Cardiac muscle cell (in vitro differentiated cells and primary cell): ENCODE measurements at regions not wholly inside any gene's neighbourhood (a gene's known extent, or its start where the extent isn't known, plus 50 kb on each side); places are given as distances from the start of the nearest gene placed in this dataset.

ENCODE experiments used
- DNase-seq, 2 donors: peaks; one replicate each; pipeline versions ENCODE4 v3.0.0 to v3.0.0-alpha.2; 2010 to 2017; ENCODE audit warnings: low read depth in 1 of 2, low spot score in 1 of 2
- H3K27ac ChIP-seq: fragments of 200-600 bp; sonication (generic); 2 replicates; pipeline ENCODE4 v1.5.1; 2016
- H3K27me3 ChIP-seq: fragments of 200-600 bp; sonication (generic); 2 replicates; pipeline ENCODE4 v1.6.0; 2016; ENCODE audit warnings: control low read depth
- H3K36me3 ChIP-seq: fragments of 200-600 bp; sonication (generic); 2 replicates; pipeline ENCODE4 v1.5.1; 2016; ENCODE audit warnings: control low read depth
- H3K4me1 ChIP-seq: fragments of 200-600 bp; sonication (generic); 2 replicates; pipeline ENCODE4 v1.8.1; 2017; ENCODE audit warnings: low read depth, mild to moderate bottlenecking, mixed run types
- H3K4me3 ChIP-seq: fragments of 200-600 bp; sonication (generic); 2 replicates; pipeline ENCODE4 v1.5.1; 2016; ENCODE audit warnings: mild to moderate bottlenecking
- H3K9me3 ChIP-seq: fragments of 200-600 bp; sonication (generic); 2 replicates; pipeline ENCODE4 v1.5.1; 2017; ENCODE audit warnings: low read depth, mild to moderate bottlenecking, control low read depth
- CTCF ChIP-seq: IDR thresholded peaks from 2 replicates; pipeline ENCODE4 v1.5.1; 2012; ENCODE audit warnings: low read depth, mild to moderate bottlenecking, low read length

- no peak for DNase-seq
- no peak for TF ChIP-seq CTCF
- H3K27me3 ChIP-seq: peaks cover 35% of the 10 kb centered on the region
- H3K4me3 ChIP-seq: no peak overlapping the region
- no peaks in the 10 kb centered on the region for H3K9me3 ChIP-seq
- peaks cover 6% of the 10 kb centered on the region for H3K4me1 ChIP-seq
- H3K36me3 ChIP-seq: no peaks in the 10 kb centered on the region
- no peak overlapping the region for H3K27ac ChIP-seq
These were observed 68.7 kb upstream of the PAX7 start for GRCh38 chr1:18561967-18562366.

- no peak overlapping the region for H3K27ac ChIP-seq
- no peaks in the 10 kb centered on the region for H3K9me3 ChIP-seq
- no peak for DNase-seq
- H3K27me3 ChIP-seq: peaks cover 9% of the 10 kb centered on the region
- H3K36me3 ChIP-seq: no peaks in the 10 kb centered on the region
- no peak overlapping the region for H3K4me3 ChIP-seq
- no peaks in the 10 kb centered on the region for H3K4me1 ChIP-seq
- TF ChIP-seq CTCF: no peak
These were observed 66.0 kb upstream of the PAX7 start for GRCh38 chr1:18564676-18565075.

GRCh38 chr1:18565321-18565720 is 65.3 kb upstream of the PAX7 start:
- H3K36me3 ChIP-seq: no peaks in the 10 kb centered on the region
- peaks cover 5% of the 10 kb centered on the region for H3K27me3 ChIP-seq
- no peaks in the 10 kb centered on the region for H3K4me1 ChIP-seq
- H3K9me3 ChIP-seq: no peaks in the 10 kb centered on the region
- no peak for DNase-seq
- no peak for TF ChIP-seq CTCF
- H3K27ac ChIP-seq: no peak overlapping the region
- H3K4me3 ChIP-seq: no peak overlapping the region

- no peaks in the 10 kb centered on the region for H3K9me3 ChIP-seq
- DNase-seq: no peak
- H3K4me3 ChIP-seq: no peak overlapping the region
- H3K4me1 ChIP-seq: no peaks in the 10 kb centered on the region
- no peak overlapping the region for H3K27ac ChIP-seq
- H3K36me3 ChIP-seq: no peaks in the 10 kb centered on the region
- H3K27me3 ChIP-seq: peaks cover 5% of the 10 kb centered on the region
- no peak for TF ChIP-seq CTCF
These were observed 62.2 kb upstream of the PAX7 start for GRCh38 chr1:18568489-18568888.

- no peak overlapping the region for H3K4me3 ChIP-seq
- H3K36me3 ChIP-seq: no peaks in the 10 kb centered on the region
- no peaks in the 10 kb centered on the region for H3K9me3 ChIP-seq
- no peak for DNase-seq
- no peak overlapping the region for H3K27ac ChIP-seq
- H3K27me3 ChIP-seq: peaks cover 5% of the 10 kb centered on the region
- H3K4me1 ChIP-seq: no peaks in the 10 kb centered on the region
- TF ChIP-seq CTCF: no peak
These were observed 61.4 kb upstream of the PAX7 start for GRCh38 chr1:18569251-18569650.
